Memory B cell (primary cell): ENCODE measurements at regions not wholly inside any gene's neighbourhood (a gene's known extent, or its start where the extent isn't known, plus 50 kb on each side); places are given as distances from the start of the nearest gene placed in this dataset.

Experiments
- ATAC-seq: fragments of 150-1000 bp; cut with Tn5 transposase; 2 replicates; pipeline ENCODE4 v1.10.0; 2021; ENCODE audit warnings: low read depth, mild to moderate bottlenecking, moderate library complexity
- DNase-seq, 2 donors: peaks; one replicate each; pipeline ENCODE4 v3.0.0; 2022; ENCODE audit warnings: low spot score in 2 of 2
- H3K27ac Mint-ChIP-seq: one replicate; pipeline ENCODE4 v1.8.0; 2022; ENCODE audit warnings: mild to moderate bottlenecking, moderate library complexity, mixed read lengths
- H3K27me3 Mint-ChIP-seq: one replicate; pipeline ENCODE4 v1.8.0; 2022; ENCODE audit warnings: mixed read lengths
- H3K36me3 Mint-ChIP-seq: one replicate; pipeline ENCODE4 v1.8.0; 2022; ENCODE audit warnings: mild to moderate bottlenecking, mixed read lengths
- H3K4me1 Mint-ChIP-seq: one replicate; pipeline ENCODE4 v1.8.0; 2022; ENCODE audit warnings: mixed read lengths
- H3K4me3 Mint-ChIP-seq: one replicate; pipeline ENCODE4 v1.8.0; 2022; ENCODE audit warnings: mild to moderate bottlenecking, moderate library complexity, mixed read lengths
- H3K9me3 Mint-ChIP-seq: one replicate; pipeline ENCODE4 v1.8.0; 2022; ENCODE audit warnings: mixed read lengths

DNA sequence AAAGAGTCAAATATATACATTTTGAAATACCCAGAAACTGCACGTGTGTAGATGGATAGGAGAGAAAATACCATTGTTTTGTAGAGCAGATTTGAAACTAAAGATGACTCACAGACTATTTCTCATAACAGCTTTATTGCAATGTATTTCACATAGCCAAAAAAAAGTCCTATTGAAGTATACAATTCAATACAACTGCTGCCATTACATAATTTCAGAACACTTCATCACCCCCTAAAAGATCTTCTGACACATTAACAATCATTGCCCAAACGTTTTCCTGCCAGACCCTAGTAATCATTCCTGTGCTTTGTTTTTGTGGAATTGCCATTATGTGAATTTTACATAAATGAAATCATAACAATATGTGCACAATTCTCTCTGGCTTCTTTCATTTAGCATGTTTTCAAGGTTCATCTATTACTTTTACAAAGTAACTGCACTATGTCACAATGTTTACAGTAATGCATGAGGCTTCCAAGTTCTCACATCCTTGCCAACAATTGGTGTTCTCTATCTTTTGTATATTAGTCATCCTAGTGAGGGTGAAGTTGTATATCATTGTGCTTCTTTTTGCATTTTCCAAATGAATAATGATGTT, 378.6 kb upstream of the CWC22 start:
- Mint-ChIP-seq H3K27me3 (no peaks in the 10 kb centered on the region), H3K4me1 (no peaks in the 10 kb centered on the region), H3K27ac (no peak overlapping the region), H3K36me3 (no peaks in the 10 kb centered on the region), H3K9me3 (peaks cover 3% of the 10 kb centered on the region), H3K4me3 (no peak overlapping the region)
- no peak for DNase-seq
- ATAC-seq, result no peak

- no peaks in the 10 kb centered on the region for H3K36me3 Mint-ChIP-seq
- H3K27ac Mint-ChIP-seq, result no peak overlapping the region
- H3K4me3 Mint-ChIP-seq, result no peak overlapping the region
- DNase-seq, result no peak
- H3K9me3 Mint-ChIP-seq, result peaks cover 6% of the 10 kb centered on the region
- no peaks in the 10 kb centered on the region for H3K4me1 Mint-ChIP-seq
- no peaks in the 10 kb centered on the region for H3K27me3 Mint-ChIP-seq
- no peak for ATAC-seq
Observed at GRCh38 chr2:180376066-180376465, 369.0 kb upstream of the CWC22 start.

DNA sequence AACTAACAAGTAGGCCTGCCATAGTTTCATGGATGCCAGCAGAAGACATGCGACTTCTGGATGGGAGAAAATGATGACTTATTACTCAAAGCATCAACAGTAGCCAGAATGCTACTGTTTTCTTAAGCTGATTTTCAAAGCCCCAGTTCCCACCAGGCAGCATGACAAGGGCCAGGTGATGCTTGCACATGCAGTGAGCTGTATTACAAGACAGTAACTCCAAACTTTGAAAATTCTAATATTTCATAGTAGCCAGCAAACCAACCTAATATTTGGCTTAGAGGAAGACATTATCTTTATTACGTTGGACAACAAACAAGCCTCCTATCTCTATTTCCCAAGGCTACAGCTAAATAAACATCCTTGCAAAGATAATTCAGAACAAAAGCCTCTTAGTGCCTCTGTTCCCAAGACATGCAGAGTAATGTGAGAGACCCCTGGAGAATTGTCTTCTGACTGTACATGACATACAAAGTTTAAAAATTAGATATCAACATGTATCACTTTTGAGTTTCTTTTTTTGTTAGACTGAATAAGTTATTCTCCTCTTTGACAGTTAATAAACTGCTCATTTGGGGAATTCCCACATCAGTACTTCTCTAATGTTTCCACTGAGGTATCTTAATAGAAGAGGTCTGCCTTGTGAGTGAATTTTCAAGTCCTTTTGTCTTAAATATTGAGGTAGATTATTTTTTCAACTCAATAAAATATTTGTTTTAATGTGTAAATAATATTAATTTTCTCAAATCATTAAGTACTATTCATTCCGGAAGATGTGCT, 367.6 kb upstream of the CWC22 start:
- H3K36me3 Mint-ChIP-seq, result no peaks in the 10 kb centered on the region
- DNase-seq, result no peak
- H3K9me3 Mint-ChIP-seq, result peaks cover under 1% of the 10 kb centered on the region
- H3K4me3 Mint-ChIP-seq, result no peak overlapping the region
- no peak for ATAC-seq
- H3K4me1 Mint-ChIP-seq, result no peaks in the 10 kb centered on the region
- no peaks in the 10 kb centered on the region for H3K27me3 Mint-ChIP-seq
- no peak overlapping the region for H3K27ac Mint-ChIP-seq

GRCh38 chr2:180370511-180371205, 363.6 kb upstream of the CWC22 start:
- DNase-seq (no peak), ATAC-seq (no peak)
- no peak overlapping the region for H3K4me3 Mint-ChIP-seq
- no peak overlapping the region for H3K27ac Mint-ChIP-seq
- H3K4me1 Mint-ChIP-seq, result peaks cover 8% of the 10 kb centered on the region
- no peaks in the 10 kb centered on the region for H3K9me3 Mint-ChIP-seq
- H3K27me3 Mint-ChIP-seq, result no peaks in the 10 kb centered on the region
- H3K36me3 Mint-ChIP-seq, result no peaks in the 10 kb centered on the region

GRCh38 chr2:180368881-180369280, 361.8 kb upstream of the CWC22 start:
- Mint-ChIP-seq H3K27me3 (no peaks in the 10 kb centered on the region), H3K9me3 (no peaks in the 10 kb centered on the region), H3K36me3 (no peaks in the 10 kb centered on the region), H3K4me3 (no peak overlapping the region), H3K27ac (no peak overlapping the region), H3K4me1 (peaks cover 11% of the 10 kb centered on the region)
- ATAC-seq (no peak), DNase-seq (no peak)

- no peaks in the 10 kb centered on the region for H3K27me3 Mint-ChIP-seq
- H3K4me1 Mint-ChIP-seq, result peaks cover 11% of the 10 kb centered on the region
- H3K9me3 Mint-ChIP-seq, result no peaks in the 10 kb centered on the region
- H3K4me3 Mint-ChIP-seq, result no peak overlapping the region
- no peaks in the 10 kb centered on the region for H3K36me3 Mint-ChIP-seq
- DNase-seq (no peak), ATAC-seq (no peak)
- no peak overlapping the region for H3K27ac Mint-ChIP-seq
Observed at GRCh38 chr2:180367815-180368214, 360.7 kb upstream of the CWC22 start.

DNA sequence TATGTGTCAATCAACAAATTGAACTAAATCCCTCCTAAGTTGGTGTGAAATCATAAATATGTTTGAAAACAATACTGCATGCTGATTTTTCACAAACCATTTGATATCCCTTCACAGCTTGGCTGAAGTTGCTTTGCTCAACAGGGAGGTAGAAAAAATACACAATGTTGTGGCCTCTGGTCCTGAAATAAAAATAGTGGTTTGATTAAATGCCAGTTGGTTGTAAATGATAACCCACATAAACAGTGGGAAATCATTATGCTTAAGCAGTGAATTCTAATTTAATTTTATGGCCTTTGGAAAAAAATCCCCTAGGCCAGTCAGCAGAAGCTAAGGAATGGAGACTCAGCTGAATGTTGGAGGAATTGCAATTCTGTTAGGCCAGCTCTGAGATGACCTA, 359.4 kb upstream of the CWC22 start:
- no peaks in the 10 kb centered on the region for H3K9me3 Mint-ChIP-seq
- no peaks in the 10 kb centered on the region for H3K36me3 Mint-ChIP-seq
- ATAC-seq (no peak), DNase-seq (no peak)
- peaks cover 11% of the 10 kb centered on the region for H3K4me1 Mint-ChIP-seq
- H3K27me3 Mint-ChIP-seq, result no peaks in the 10 kb centered on the region
- no peak overlapping the region for H3K27ac Mint-ChIP-seq
- no peak overlapping the region for H3K4me3 Mint-ChIP-seq

DNA sequence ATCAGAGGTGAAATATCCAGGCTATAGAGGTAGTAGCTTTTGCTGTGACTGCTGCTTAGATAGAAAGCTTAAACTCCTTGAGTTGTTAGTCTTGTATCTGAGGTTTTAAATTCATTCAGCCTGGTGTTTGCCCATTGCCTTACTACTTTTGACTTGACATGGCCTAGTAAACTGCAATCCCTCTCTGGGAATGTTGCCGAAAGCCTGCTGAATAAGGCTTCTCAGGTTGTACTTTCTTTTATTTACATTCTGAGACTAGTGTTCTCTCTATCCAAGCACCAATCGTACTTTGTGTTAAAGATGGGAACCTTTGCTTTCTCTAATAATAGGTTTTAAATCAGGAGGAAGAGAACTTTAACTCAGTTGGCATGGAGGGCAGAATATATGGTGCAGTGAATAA, 357.6 kb upstream of the CWC22 start:
- Mint-ChIP-seq H3K4me3 (no peak overlapping the region), H3K9me3 (no peaks in the 10 kb centered on the region), H3K4me1 (peaks cover 22% of the 10 kb centered on the region), H3K27me3 (no peaks in the 10 kb centered on the region), H3K27ac (no peak overlapping the region), H3K36me3 (no peaks in the 10 kb centered on the region)
- ATAC-seq (no peak), DNase-seq (no peak)

GRCh38 chr2:180360283-180360618, 353.2 kb upstream of the CWC22 start:
- Mint-ChIP-seq H3K4me3 (peak overlapping the region; percentile 14), H3K36me3 (no peaks in the 10 kb centered on the region), H3K27ac (peak overlapping the region; percentile 81), H3K9me3 (no peaks in the 10 kb centered on the region), H3K27me3 (no peaks in the 10 kb centered on the region), H3K4me1 (peaks cover 18% of the 10 kb centered on the region)
- ATAC-seq, result no peak
- no peak for DNase-seq

GRCh38 chr2:180359522-180360282, 352.6 kb upstream of the CWC22 start:
- peak overlapping the region; percentile 5 for H3K4me3 Mint-ChIP-seq
- no peaks in the 10 kb centered on the region for H3K36me3 Mint-ChIP-seq
- DNase-seq, result peak; percentile 15 to 30
- H3K27me3 Mint-ChIP-seq, result no peaks in the 10 kb centered on the region
- no peaks in the 10 kb centered on the region for H3K9me3 Mint-ChIP-seq
- H3K27ac Mint-ChIP-seq, result peak overlapping the region; percentile 81
- peaks cover 18% of the 10 kb centered on the region for H3K4me1 Mint-ChIP-seq
- peak; percentile 97 for ATAC-seq

- H3K36me3 Mint-ChIP-seq, result no peaks in the 10 kb centered on the region
- H3K27me3 Mint-ChIP-seq, result no peaks in the 10 kb centered on the region
- H3K27ac Mint-ChIP-seq, result no peak overlapping the region
- no peak overlapping the region for H3K4me3 Mint-ChIP-seq
- peaks cover 23% of the 10 kb centered on the region for H3K4me1 Mint-ChIP-seq
- no peaks in the 10 kb centered on the region for H3K9me3 Mint-ChIP-seq
- DNase-seq (no peak), ATAC-seq (no peak)
Observed at GRCh38 chr2:180358458-180358857, 351.4 kb upstream of the CWC22 start.

DNA sequence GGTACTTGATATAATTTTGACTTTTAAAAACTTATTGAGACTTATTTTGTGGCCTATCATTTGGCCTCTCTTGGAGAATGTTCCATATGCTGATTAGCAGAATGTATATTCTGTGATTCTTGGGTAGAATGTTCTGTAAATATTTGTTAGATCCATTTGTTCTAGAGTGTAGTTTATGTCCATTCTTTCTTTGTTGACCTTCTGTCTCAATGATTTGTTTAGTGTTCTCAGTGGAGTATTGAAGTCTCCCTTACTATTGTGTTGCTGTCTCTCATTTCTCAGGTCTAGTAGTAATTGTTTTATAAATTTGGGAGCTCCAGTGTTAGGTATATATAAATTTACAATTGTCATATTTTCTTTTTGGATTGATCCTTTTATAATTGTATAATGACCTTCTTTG, 349.6 kb upstream of the CWC22 start:
- Mint-ChIP-seq H3K27me3 (no peaks in the 10 kb centered on the region), H3K4me3 (no peak overlapping the region), H3K9me3 (no peaks in the 10 kb centered on the region), H3K27ac (no peak overlapping the region), H3K36me3 (no peaks in the 10 kb centered on the region), H3K4me1 (peaks cover 23% of the 10 kb centered on the region)
- DNase-seq (no peak), ATAC-seq (no peak)

DNA sequence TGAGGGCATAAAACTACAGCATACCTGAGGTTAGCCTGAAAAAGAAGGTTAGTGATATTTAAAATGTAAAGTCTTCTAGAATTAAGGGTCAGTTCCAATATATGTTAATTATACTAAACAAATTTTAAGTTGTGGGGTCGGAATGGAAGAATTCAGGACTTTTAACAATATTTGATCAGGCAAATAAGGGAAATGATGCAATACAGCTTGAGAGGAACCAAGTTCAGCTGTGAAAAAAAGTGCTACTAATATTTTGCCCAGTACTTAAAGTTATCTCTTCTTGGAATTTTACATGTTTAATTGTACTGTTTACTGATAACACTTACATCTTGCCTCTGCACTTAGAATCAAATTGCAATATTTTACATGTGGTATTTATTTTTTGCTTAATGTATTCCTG, 345.5 kb upstream of the CWC22 start:
- no peaks in the 10 kb centered on the region for H3K9me3 Mint-ChIP-seq

DNA sequence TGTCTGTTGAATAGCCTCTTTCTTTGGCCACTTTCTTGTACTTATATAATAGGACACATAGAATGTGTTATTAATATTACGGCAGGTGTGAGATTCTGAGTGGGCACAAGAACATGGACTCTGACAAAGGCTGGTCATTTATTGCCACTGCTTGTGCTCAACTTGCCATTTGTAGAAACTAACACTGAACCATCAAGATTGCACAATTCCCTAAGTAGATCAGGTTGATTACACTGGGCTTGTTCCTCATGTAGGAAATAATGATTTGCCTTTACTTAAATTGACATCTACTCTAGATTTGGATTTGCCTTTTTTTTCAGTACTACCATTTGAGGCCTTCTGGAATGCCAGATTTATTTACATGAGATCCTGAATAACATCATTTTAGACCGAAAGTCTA, 342.7 kb upstream of the CWC22 start:
- no peak overlapping the region for H3K27ac Mint-ChIP-seq
- H3K9me3 Mint-ChIP-seq, result peaks cover 6% of the 10 kb centered on the region
- H3K4me3 Mint-ChIP-seq, result no peak overlapping the region
- H3K36me3 Mint-ChIP-seq, result no peaks in the 10 kb centered on the region
- H3K27me3 Mint-ChIP-seq, result no peaks in the 10 kb centered on the region
- peaks cover 5% of the 10 kb centered on the region for H3K4me1 Mint-ChIP-seq
- DNase-seq, result no peak
- no peak for ATAC-seq

More for the DNA sequence above, 345.5 kb upstream of the CWC22 start:
- no peaks in the 10 kb centered on the region for H3K36me3 Mint-ChIP-seq
- no peak overlapping the region for H3K4me3 Mint-ChIP-seq
- no peaks in the 10 kb centered on the region for H3K27me3 Mint-ChIP-seq
- no peak overlapping the region for H3K27ac Mint-ChIP-seq
- ATAC-seq, result no peak
- no peak for DNase-seq
- peaks cover 5% of the 10 kb centered on the region for H3K4me1 Mint-ChIP-seq
